Stomach (tissue), 4 donors: ENCODE measurements at regions not wholly inside any gene's neighbourhood (a gene's known extent, or its start where the extent isn't known, plus 50 kb on each side); places are given as distances from the start of the nearest gene placed in this dataset.

Experiments
- CTCF ChIP-seq, 7 experiments: fragments of 450-650 bp in 4 of 7; fragments of 200-600 bp in 3 of 7; sonication (generic) in 3 of 7; IDR thresholded peaks; one replicate each; pipeline ENCODE4 v1.5.1; 2016 to 2019; ENCODE audit warnings: antibody characterized with exemption in 7 of 7, control low read depth in 2 of 7, mild to moderate bottlenecking in 1 of 7
- EP300 ChIP-seq: sonication (generic); formaldehyde crosslinking; IDR thresholded peaks from one replicate; pipeline ENCODE4 v1.6.1; 2017; ENCODE audit warnings: antibody characterized with exemption
- POLR2A ChIP-seq, 4 donors: fragments of 450-650 bp; IDR thresholded peaks; one replicate each; pipeline ENCODE4 v1.6.1; 2016; ENCODE audit warnings: antibody characterized with exemption in 4 of 4, control low read depth in 2 of 4, mild to moderate bottlenecking in 1 of 4, moderate library complexity in 1 of 4
- POLR2AphosphoS5 ChIP-seq, 3 donors: sonication (generic); formaldehyde crosslinking; IDR thresholded peaks; one replicate each; pipeline ENCODE4 v1.6.1; 2016; ENCODE audit warnings: antibody characterized with exemption in 3 of 3

DNA sequence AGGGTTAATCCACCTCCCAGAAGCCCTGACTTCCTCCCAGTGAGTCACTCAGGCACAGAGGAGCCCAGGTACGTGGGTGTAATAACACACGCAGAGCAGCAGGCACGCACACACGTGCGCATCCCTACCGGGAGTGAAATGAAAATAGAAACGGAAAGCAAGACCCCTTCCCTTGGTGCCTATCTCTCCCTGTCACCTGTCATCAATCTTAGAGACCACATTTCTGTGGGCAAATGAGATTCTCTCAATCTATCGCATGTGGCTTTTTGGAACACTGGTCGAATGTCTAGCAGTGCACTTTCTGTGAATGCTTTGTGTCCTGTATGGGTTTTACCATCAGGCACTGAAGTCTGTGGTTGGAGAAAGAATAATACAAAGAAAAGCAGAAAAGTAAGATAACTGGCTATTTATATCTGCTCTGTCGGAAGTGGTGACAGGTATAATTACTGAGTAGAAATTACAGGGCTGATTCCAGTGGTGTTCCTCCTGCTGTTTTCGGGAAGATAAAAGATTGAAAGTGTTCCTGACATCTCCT lies 137.7 kb upstream of the GRIA1 start:
- TF ChIP-seq CTCF (IDR thresholded peaks at IDR 0.05) (no peak), EP300 (no peak), POLR2AphosphoS5 (IDR thresholded peaks at IDR 0.05) (no peak), POLR2A (IDR thresholded peaks at IDR 0.05) (no peak)
